Loucy (cell line): ENCODE measurements at regions not wholly inside any gene's neighbourhood (a gene's known extent, or its start where the extent isn't known, plus 50 kb on each side); places are given as distances from the start of the nearest gene placed in this dataset.

Experiments used
- CTCF ChIP-seq: fragments of 200-600 bp; sonication (generic); conservative IDR thresholded peaks from 2 replicates; pipeline ENCODE4 v1.5.1; 2014; ENCODE audit warnings: mild to moderate bottlenecking, antibody characterized with exemption, low read length
- EZH2phosphoT487 ChIP-seq: fragments of 200-600 bp; IDR thresholded peaks from 2 replicates; pipeline ENCODE4 v1.6.1; 2018; ENCODE audit warnings: antibody characterized with exemption, mild to moderate bottlenecking, moderate library complexity, borderline replicate concordance

GRCh38 chr20:6421321-6422248 lies 298.8 kb upstream of the FERMT1 start:
- no peak for TF ChIP-seq CTCF
- TF ChIP-seq EZH2phosphoT487: no peak
